Liver (tissue), 8 donors: ENCODE measurements at regions not wholly inside any gene's neighbourhood (a gene's known extent, or its start where the extent isn't known, plus 50 kb on each side); places are given as distances from the start of the nearest gene placed in this dataset.

Source experiments
- DNase-seq: peaks from one replicate; pipeline ENCODE4 v3.0.0-alpha.2; 2017; ENCODE audit warnings: low spot score
- H3K27ac ChIP-seq, 2 donors: one replicate each; pipeline ENCODE4 v1.7.0; 2013; ENCODE audit warnings: inconsistent platforms in 2 of 2, low read length in 2 of 2, control low read depth in 1 of 2, low read depth in 1 of 2, mild to moderate bottlenecking in 1 of 2
- H3K27me3 ChIP-seq, 4 donors: one replicate each; pipeline versions ENCODE4 v1.6.1 to v1.7.0; 2013; ENCODE audit warnings: low read length in 3 of 4, inconsistent platforms in 1 of 4, mild to moderate bottlenecking in 1 of 4, moderate library complexity in 1 of 4; ENCODE audit not compliant: control insufficient read depth in 4 of 4, insufficient read depth in 4 of 4
- H3K36me3 ChIP-seq, 4 donors: one replicate each; pipeline versions ENCODE4 v1.6.1 to v1.7.0; 2013; ENCODE audit warnings: low read length in 3 of 4, mild to moderate bottlenecking in 3 of 4, low read depth in 1 of 4, moderate library complexity in 1 of 4; ENCODE audit not compliant: control insufficient read depth in 4 of 4, insufficient read depth in 3 of 4
- H3K4me1 ChIP-seq, 4 donors: one replicate each; pipeline versions ENCODE4 v1.6.1 to v1.7.0; 2013; ENCODE audit warnings: low read length in 3 of 4, mild to moderate bottlenecking in 3 of 4, moderate library complexity in 1 of 4; ENCODE audit not compliant: control insufficient read depth in 4 of 4, insufficient read depth in 4 of 4
- H3K4me3 ChIP-seq, 3 donors: one replicate each; pipeline versions ENCODE4 v1.6.1 to v1.7.0; 2013; ENCODE audit warnings: low read length in 3 of 3, control low read depth in 1 of 3, low read depth in 1 of 3, mild to moderate bottlenecking in 1 of 3
- H3K9ac ChIP-seq, 2 donors: one replicate each; pipeline ENCODE4 v1.7.0; 2013; ENCODE audit warnings: low read length in 2 of 2, mild to moderate bottlenecking in 2 of 2, moderate library complexity in 2 of 2, control low read depth in 1 of 2, low read depth in 1 of 2
- H3K9me3 ChIP-seq, 4 donors: one replicate each; pipeline versions ENCODE4 v1.6.1 to v1.7.0; 2013; ENCODE audit warnings: low read length in 3 of 4; ENCODE audit not compliant: control insufficient read depth in 4 of 4
- EGR1 ChIP-seq, 2 donors: IDR thresholded peaks; 2 replicates each; pipeline ENCODE4 v1.6.1; 2016 to 2018; ENCODE audit warnings: antibody characterized with exemption in 2 of 2, low read depth in 2 of 2
- FOXA2 ChIP-seq: IDR thresholded peaks from 2 replicates; pipeline ENCODE4 v1.6.1; 2016; ENCODE audit warnings: antibody characterized with exemption
- HNF4A ChIP-seq, 2 donors: conservative IDR thresholded peaks; 2 replicates each; pipeline ENCODE4 v1.6.1; 2016; ENCODE audit warnings: antibody characterized with exemption in 2 of 2, mild to moderate bottlenecking in 2 of 2
- HNF4G ChIP-seq: IDR thresholded peaks from 2 replicates; pipeline ENCODE4 v1.6.1; 2016; ENCODE audit warnings: antibody characterized with exemption
- JUND ChIP-seq, 2 donors: IDR thresholded peaks; 2 replicates each; pipeline ENCODE4 v1.6.1; 2016; ENCODE audit warnings: antibody characterized with exemption in 2 of 2
- NR2F2 ChIP-seq: IDR thresholded peaks from 2 replicates; pipeline ENCODE4 v1.6.1; 2016; ENCODE audit warnings: antibody characterized with exemption
- RAD21 ChIP-seq, 2 donors: IDR thresholded peaks; 2 replicates each; pipeline ENCODE4 v1.6.1; 2016; ENCODE audit warnings: antibody characterized with exemption in 2 of 2, mild to moderate bottlenecking in 2 of 2
- RXRA ChIP-seq, 2 donors: IDR thresholded peaks; 2 replicates each; pipeline ENCODE4 v1.6.1; 2017 to 2018; ENCODE audit warnings: antibody characterized with exemption in 2 of 2, mild to moderate bottlenecking in 1 of 2
- SP1 ChIP-seq: IDR thresholded peaks from 2 replicates; pipeline ENCODE4 v1.6.1; 2018; ENCODE audit warnings: antibody characterized with exemption, mild to moderate bottlenecking
- TAF1 ChIP-seq: conservative IDR thresholded peaks from 2 replicates; pipeline ENCODE4 v1.6.1; 2016; ENCODE audit warnings: antibody characterized with exemption, mild to moderate bottlenecking
- YY1 ChIP-seq: IDR thresholded peaks from 2 replicates; pipeline ENCODE4 v1.6.1; 2016; ENCODE audit warnings: antibody characterized with exemption, mild to moderate bottlenecking
- WGBS: extraction: QIAGEN DNeasy Blood & Tissue Kit; methylation state at CpG from one replicate; pipeline ENCODE4 v1.1.7; 2013; 5-methylcytosine and 5-hydroxymethylcytosine counted together
- TF ChIP-seq, protein P1 (sequence below): IDR thresholded peaks from 2 replicates; pipeline ENCODE4 v1.6.1; 2016; ENCODE audit warnings: antibody characterized with exemption, mild to moderate bottlenecking
- TF ChIP-seq, protein P2 (sequence below): fragments of 150-350 bp; IDR thresholded peaks from 2 replicates; pipeline ENCODE4 v1.5.1; 2017; ENCODE audit warnings: improper control_type of control experiment, low read depth, low read length; ENCODE audit not compliant: missing input control
- TF ChIP-seq, protein P3 (sequence below): IDR thresholded peaks from 2 replicates; pipeline ENCODE4 v1.6.1; 2016; ENCODE audit warnings: antibody characterized with exemption
- TF ChIP-seq, protein P4 (sequence below): IDR thresholded peaks from 2 replicates; pipeline ENCODE4 v1.6.1; 2016; ENCODE audit warnings: antibody characterized with exemption
- donor health status: healthy.
- donor health status: healthy.
- donor health status: healthy.
- donor health status: healthy.
- donor health status: healthy.

DNA sequence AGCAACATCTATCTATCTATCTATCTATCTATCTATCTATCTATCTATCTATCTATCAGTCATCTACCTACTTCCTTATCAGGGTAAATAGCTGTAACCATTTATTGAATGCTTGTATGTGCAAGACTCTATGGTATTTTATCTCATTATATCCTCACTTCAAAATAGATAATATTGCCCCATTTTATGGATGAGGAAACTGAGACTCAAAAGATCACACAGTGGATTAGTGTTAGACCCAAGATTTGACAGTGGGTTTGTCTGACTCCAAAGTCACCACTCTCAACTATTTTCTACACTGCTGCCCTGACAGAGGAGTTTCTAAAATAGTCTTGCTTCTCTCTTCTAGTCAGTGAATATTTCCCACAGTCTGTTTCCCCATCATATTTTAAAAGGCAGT, 94.3 kb upstream of the NR3C1 start (continued):
- TF ChIP-seq, protein P1, sequence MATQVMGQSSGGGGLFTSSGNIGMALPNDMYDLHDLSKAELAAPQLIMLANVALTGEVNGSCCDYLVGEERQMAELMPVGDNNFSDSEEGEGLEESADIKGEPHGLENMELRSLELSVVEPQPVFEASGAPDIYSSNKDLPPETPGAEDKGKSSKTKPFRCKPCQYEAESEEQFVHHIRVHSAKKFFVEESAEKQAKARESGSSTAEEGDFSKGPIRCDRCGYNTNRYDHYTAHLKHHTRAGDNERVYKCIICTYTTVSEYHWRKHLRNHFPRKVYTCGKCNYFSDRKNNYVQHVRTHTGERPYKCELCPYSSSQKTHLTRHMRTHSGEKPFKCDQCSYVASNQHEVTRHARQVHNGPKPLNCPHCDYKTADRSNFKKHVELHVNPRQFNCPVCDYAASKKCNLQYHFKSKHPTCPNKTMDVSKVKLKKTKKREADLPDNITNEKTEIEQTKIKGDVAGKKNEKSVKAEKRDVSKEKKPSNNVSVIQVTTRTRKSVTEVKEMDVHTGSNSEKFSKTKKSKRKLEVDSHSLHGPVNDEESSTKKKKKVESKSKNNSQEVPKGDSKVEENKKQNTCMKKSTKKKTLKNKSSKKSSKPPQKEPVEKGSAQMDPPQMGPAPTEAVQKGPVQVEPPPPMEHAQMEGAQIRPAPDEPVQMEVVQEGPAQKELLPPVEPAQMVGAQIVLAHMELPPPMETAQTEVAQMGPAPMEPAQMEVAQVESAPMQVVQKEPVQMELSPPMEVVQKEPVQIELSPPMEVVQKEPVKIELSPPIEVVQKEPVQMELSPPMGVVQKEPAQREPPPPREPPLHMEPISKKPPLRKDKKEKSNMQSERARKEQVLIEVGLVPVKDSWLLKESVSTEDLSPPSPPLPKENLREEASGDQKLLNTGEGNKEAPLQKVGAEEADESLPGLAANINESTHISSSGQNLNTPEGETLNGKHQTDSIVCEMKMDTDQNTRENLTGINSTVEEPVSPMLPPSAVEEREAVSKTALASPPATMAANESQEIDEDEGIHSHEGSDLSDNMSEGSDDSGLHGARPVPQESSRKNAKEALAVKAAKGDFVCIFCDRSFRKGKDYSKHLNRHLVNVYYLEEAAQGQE, result no peak

DNA sequence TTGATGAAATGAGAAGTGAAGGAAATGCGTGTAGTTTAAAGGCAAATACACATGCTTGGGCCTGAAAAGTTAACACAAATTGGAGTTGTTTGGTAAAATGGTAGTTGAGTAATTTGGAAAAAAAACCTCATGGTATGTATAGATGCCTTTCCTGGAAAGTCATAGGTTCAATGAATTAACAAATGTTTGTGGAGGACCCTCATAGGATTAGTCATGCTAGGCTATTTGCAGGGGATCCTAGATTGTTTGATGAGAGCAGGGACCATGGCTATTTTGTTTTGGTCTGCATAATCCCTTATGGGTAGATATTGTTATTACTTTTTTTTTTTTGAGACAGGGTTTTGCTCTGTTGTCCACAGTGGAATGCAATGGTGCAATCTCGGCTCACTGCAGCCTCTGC, 93.5 kb upstream of the NR3C1 start:
- H3K9ac ChIP-seq, result no peak overlapping the region
- H3K27me3 ChIP-seq, result no peaks in the 10 kb centered on the region
- no peaks in the 10 kb centered on the region for H3K36me3 ChIP-seq
- H3K27ac ChIP-seq, result no peak overlapping the region
- TF ChIP-seq, protein P2, sequence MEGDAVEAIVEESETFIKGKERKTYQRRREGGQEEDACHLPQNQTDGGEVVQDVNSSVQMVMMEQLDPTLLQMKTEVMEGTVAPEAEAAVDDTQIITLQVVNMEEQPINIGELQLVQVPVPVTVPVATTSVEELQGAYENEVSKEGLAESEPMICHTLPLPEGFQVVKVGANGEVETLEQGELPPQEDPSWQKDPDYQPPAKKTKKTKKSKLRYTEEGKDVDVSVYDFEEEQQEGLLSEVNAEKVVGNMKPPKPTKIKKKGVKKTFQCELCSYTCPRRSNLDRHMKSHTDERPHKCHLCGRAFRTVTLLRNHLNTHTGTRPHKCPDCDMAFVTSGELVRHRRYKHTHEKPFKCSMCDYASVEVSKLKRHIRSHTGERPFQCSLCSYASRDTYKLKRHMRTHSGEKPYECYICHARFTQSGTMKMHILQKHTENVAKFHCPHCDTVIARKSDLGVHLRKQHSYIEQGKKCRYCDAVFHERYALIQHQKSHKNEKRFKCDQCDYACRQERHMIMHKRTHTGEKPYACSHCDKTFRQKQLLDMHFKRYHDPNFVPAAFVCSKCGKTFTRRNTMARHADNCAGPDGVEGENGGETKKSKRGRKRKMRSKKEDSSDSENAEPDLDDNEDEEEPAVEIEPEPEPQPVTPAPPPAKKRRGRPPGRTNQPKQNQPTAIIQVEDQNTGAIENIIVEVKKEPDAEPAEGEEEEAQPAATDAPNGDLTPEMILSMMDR, result no peak
- TF ChIP-seq FOXA2 (no peak), TAF1 (no peak), JUND (IDR thresholded peaks at IDR 0.05) (no peak), HNF4G (no peak), EGR1 (IDR thresholded peaks at IDR 0.05; ENCODE audit: low read depth in 2 of 2) (no peak), HNF4A (conservative IDR thresholded peaks at IDR 0.05) (no peak), RAD21 (IDR thresholded peaks at IDR 0.05) (no peak), YY1 (no peak), SP1 (no peak), RXRA (IDR thresholded peaks at IDR 0.05) (no peak), NR2F2 (no peak)
- TF ChIP-seq, protein P3, sequence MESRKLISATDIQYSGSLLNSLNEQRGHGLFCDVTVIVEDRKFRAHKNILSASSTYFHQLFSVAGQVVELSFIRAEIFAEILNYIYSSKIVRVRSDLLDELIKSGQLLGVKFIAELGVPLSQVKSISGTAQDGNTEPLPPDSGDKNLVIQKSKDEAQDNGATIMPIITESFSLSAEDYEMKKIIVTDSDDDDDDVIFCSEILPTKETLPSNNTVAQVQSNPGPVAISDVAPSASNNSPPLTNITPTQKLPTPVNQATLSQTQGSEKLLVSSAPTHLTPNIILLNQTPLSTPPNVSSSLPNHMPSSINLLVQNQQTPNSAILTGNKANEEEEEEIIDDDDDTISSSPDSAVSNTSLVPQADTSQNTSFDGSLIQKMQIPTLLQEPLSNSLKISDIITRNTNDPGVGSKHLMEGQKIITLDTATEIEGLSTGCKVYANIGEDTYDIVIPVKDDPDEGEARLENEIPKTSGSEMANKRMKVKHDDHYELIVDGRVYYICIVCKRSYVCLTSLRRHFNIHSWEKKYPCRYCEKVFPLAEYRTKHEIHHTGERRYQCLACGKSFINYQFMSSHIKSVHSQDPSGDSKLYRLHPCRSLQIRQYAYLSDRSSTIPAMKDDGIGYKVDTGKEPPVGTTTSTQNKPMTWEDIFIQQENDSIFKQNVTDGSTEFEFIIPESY, result no peak
- TF ChIP-seq, protein P4, sequence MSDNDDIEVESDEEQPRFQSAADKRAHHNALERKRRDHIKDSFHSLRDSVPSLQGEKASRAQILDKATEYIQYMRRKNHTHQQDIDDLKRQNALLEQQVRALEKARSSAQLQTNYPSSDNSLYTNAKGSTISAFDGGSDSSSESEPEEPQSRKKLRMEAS, result no peak
- TF ChIP-seq, protein P1, result no peak
- no peaks in the 10 kb centered on the region for H3K9me3 ChIP-seq
- peaks cover 6 to 33% (median 33%) of the 10 kb centered on the region in 4 donors for H3K4me1 ChIP-seq
- DNase-seq, result no peak
- H3K4me3 ChIP-seq, result no peak overlapping the region
- WGBS, result 96% methylated on average over 2 of the region's 2 CpGs
